Endothelial cell of umbilical vein (primary cell): ENCODE measurements at regions not wholly inside any gene's neighbourhood (a gene's known extent, or its start where the extent isn't known, plus 50 kb on each side); places are given as distances from the start of the nearest gene placed in this dataset.

Experiments used
- MYC ChIP-seq: IDR thresholded peaks from one replicate; pipeline ENCODE4 v1.6.1; 2011; ENCODE audit warnings: mild to moderate bottlenecking, low read depth, low read length
- POLR2A ChIP-seq: IDR thresholded peaks from 2 replicates; pipeline ENCODE4 v1.6.1; 2012; ENCODE audit warnings: low read depth, mild to moderate bottlenecking, control low read depth, low read length
- POLR2AphosphoS5 ChIP-seq: IDR thresholded peaks from 2 replicates; pipeline ENCODE4 v1.6.1; 2012; ENCODE audit warnings: low read depth, mild to moderate bottlenecking, control low read depth, low read length, moderate library complexity; ENCODE audit not compliant: insufficient read depth
- TF ChIP-seq, protein P1 (sequence below), 2 donors: IDR thresholded peaks; 1 replicate in 1 of 2; 2 replicates in 1 of 2; pipeline ENCODE4 v1.5.1; 2011; ENCODE audit warnings: low read length in 2 of 2, mild to moderate bottlenecking in 2 of 2, moderate library complexity in 2 of 2, control low read depth in 1 of 2, inconsistent platforms in 1 of 2, low read depth in 1 of 2; ENCODE audit not compliant: insufficient read depth in 1 of 2; ENCODE audit errors: extremely low read depth in 1 of 2
- TF ChIP-seq, protein P2 (sequence below): IDR thresholded peaks from 2 replicates; pipeline ENCODE4 v1.6.1; 2011; ENCODE audit not compliant: insufficient read depth, insufficient read length

DNA sequence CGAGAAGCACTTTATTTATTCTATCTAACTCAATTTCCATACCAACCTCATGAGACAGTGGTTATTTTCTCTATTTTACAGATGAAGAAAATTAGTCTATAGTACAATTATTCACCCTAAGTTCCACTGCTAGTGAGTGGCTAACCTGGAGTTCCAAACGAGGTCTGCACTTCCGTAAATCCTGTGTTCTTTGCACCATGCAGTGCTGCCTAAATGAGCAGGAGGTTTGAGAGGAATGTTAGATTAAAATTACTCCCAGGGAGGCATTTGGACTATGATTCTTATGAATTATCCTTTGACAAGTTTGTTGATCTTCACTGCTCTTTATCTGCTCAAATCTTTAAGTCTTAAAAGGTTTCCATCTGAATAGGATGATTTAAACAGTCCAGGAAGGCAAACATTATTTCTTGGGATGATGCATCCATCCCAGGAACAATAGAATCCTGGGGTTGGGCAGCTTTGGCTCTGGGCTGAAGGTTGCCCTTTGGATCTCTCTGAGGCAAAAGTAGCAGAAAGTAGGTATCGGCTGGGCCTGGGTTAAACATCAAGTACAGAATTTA lies 400.8 kb downstream of the REEP3 start:
- TF ChIP-seq, protein P1, sequence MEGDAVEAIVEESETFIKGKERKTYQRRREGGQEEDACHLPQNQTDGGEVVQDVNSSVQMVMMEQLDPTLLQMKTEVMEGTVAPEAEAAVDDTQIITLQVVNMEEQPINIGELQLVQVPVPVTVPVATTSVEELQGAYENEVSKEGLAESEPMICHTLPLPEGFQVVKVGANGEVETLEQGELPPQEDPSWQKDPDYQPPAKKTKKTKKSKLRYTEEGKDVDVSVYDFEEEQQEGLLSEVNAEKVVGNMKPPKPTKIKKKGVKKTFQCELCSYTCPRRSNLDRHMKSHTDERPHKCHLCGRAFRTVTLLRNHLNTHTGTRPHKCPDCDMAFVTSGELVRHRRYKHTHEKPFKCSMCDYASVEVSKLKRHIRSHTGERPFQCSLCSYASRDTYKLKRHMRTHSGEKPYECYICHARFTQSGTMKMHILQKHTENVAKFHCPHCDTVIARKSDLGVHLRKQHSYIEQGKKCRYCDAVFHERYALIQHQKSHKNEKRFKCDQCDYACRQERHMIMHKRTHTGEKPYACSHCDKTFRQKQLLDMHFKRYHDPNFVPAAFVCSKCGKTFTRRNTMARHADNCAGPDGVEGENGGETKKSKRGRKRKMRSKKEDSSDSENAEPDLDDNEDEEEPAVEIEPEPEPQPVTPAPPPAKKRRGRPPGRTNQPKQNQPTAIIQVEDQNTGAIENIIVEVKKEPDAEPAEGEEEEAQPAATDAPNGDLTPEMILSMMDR (IDR thresholded peaks at IDR 0.05; ENCODE audit: extremely low read depth in 1 of 2, insufficient read depth in 1 of 2, low read depth in 1 of 2, low read length in 2 of 2): no peak
- TF ChIP-seq, protein P2, sequence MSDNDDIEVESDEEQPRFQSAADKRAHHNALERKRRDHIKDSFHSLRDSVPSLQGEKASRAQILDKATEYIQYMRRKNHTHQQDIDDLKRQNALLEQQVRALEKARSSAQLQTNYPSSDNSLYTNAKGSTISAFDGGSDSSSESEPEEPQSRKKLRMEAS: no peak
- TF ChIP-seq POLR2A (no peak), POLR2AphosphoS5 (no peak), MYC (no peak)
